CD4-positive, alpha-beta T cell (primary cell): ENCODE measurements at regions not wholly inside any gene's neighbourhood (a gene's known extent, or its start where the extent isn't known, plus 50 kb on each side); places are given as distances from the start of the nearest gene placed in this dataset.
"Not testable (repeated sequence)": the region's sequence is repeated elsewhere in the genome, so short reads cannot be mapped to it uniquely, and the experiment has no call there.

Source experiments
- ATAC-seq: fragments of 200-7000 bp; cut with Tn5 transposase; one replicate; pipeline ENCODE4 v1.10.0; 2022; ENCODE audit warnings: mild to moderate bottlenecking; ENCODE audit not compliant: poor library complexity
- CTCF ChIA-PET: fragments of 350-600 bp; sonication (Branson Sonifier 250); formaldehyde crosslinking; loops from one replicate; lab custom pipeline; 2021; ENCODE audit warnings: antibody characterized with exemption, inconsistent platforms; lab: Charles Lee
- POLR2A ChIA-PET: fragments of 350-600 bp; sonication (Branson Sonifier 250); formaldehyde crosslinking; loops from one replicate; lab custom pipeline; 2021; ENCODE audit warnings: antibody characterized with exemption, inconsistent platforms; lab: Charles Lee
- DNase-seq, 14 experiments: peaks; one replicate each; pipeline ENCODE4 v3.0.0-alpha.2; 2013 to 2020; ENCODE audit warnings: mixed read lengths in 2 of 14
- H3K27ac ChIP-seq, 2 donors: one replicate each; pipeline versions ENCODE4 v1.5.1 to v1.7.0; 2013; ENCODE audit warnings: low read length in 2 of 2, low read depth in 1 of 2, mild to moderate bottlenecking in 1 of 2
- H3K27me3 ChIP-seq, 2 experiments: 1 replicate in 1 of 2; 2 replicates in 1 of 2; pipeline versions ENCODE4 v1.6.1 to v1.7.0; 2013; ENCODE audit warnings: low read length in 2 of 2, control low read depth in 1 of 2, mild to moderate bottlenecking in 1 of 2, moderate library complexity in 1 of 2; ENCODE audit not compliant: insufficient read depth in 2 of 2, control insufficient read depth in 1 of 2
- H3K36me3 ChIP-seq: one replicate; pipeline ENCODE4 v1.6.1; 2013; ENCODE audit warnings: low read length, control low read depth; ENCODE audit not compliant: insufficient read depth
- H3K4me1 ChIP-seq: one replicate; pipeline ENCODE4 v1.6.1; 2013; ENCODE audit warnings: low read length, control low read depth; ENCODE audit not compliant: insufficient read depth
- H3K4me3 ChIP-seq: one replicate; pipeline ENCODE4 v1.5.1; 2013; ENCODE audit warnings: mild to moderate bottlenecking, low read length, moderate library complexity
- H3K9me3 ChIP-seq, 2 experiments: 1 replicate in 1 of 2; 2 replicates in 1 of 2; pipeline versions ENCODE4 v1.6.1 to v1.7.0; 2013; ENCODE audit warnings: low read length in 2 of 2, mild to moderate bottlenecking in 2 of 2, control low read depth in 1 of 2, moderate library complexity in 1 of 2; ENCODE audit not compliant: control insufficient read depth in 1 of 2, insufficient read depth in 1 of 2
- H3K27ac Mint-ChIP-seq: one replicate; pipeline ENCODE4 v1.8.0; 2020; ENCODE audit warnings: mixed read lengths
- H3K27me3 Mint-ChIP-seq: one replicate; pipeline ENCODE4 v1.8.0; 2021; ENCODE audit warnings: mixed read lengths
- H3K36me3 Mint-ChIP-seq: one replicate; pipeline ENCODE4 v1.8.0; 2021; ENCODE audit warnings: low read depth, mixed read lengths
- H3K4me1 Mint-ChIP-seq: one replicate; pipeline ENCODE4 v1.8.0; 2021; ENCODE audit warnings: low read depth, mixed read lengths
- H3K4me3 Mint-ChIP-seq: one replicate; pipeline ENCODE4 v1.8.0; 2020; ENCODE audit warnings: mild to moderate bottlenecking, mixed read lengths
- H3K9me3 Mint-ChIP-seq: one replicate; pipeline ENCODE4 v1.8.0; 2020; ENCODE audit warnings: mixed read lengths
- CTCF ChIP-seq: fragments of 200-600 bp; IDR thresholded peaks from one replicate; pipeline ENCODE4 v1.8.0; 2022; ENCODE audit warnings: antibody characterized with exemption, mild to moderate bottlenecking
- intact Hi-C, 2 experiments: fragments of 100-400 bp; cut with DNase I in 1 of 2; cut with micrococcal nuclease in 1 of 2; formaldehyde crosslinking; loops; one replicate each; pipeline versions ENCODE4 v1.15.1 to v1.9.0; 2023 to 2025; cut with DNase I, micrococcal nuclease

- H3K36me3 Mint-ChIP-seq = peaks cover 19% of the 10 kb centered on the region
- POLR2A ChIA-PET = not testable (repeated sequence)
Measured at GRCh38 chr16:31581065-31581464, 53.4 kb downstream of the AHSP start.

GRCh38 chr16:31601737-31602384 lies 74.2 kb downstream of the AHSP start:
- not testable (repeated sequence) for ATAC-seq
- H3K9me3 ChIP-seq = peaks cover 17 to 66% of the 10 kb centered on the region in 2 experiments
- peaks cover 30% of the 10 kb centered on the region for H3K36me3 Mint-ChIP-seq

More at GRCh38 chr16:31581065-31581464, 53.4 kb downstream of the AHSP start:
- H3K4me1 ChIP-seq, H3K27me3 Mint-ChIP-seq, intact Hi-C loops, H3K4me1 Mint-ChIP-seq, H3K4me3 ChIP-seq, H3K27ac ChIP-seq, H3K4me3 Mint-ChIP-seq, H3K27me3 ChIP-seq, CTCF ChIA-PET, ATAC-seq, H3K27ac Mint-ChIP-seq, DNase-seq, H3K36me3 ChIP-seq: not testable (repeated sequence)
- peaks cover 16 to 29% of the 10 kb centered on the region in 2 experiments for H3K9me3 ChIP-seq
- peaks cover 13% of the 10 kb centered on the region for H3K9me3 Mint-ChIP-seq

GRCh38 chr16:31618130-31618529 lies 90.4 kb downstream of the AHSP start:
- H3K27me3 Mint-ChIP-seq = no peaks in the 10 kb centered on the region
- POLR2A ChIA-PET = no interaction called here

More at GRCh38 chr16:31601737-31602384, 74.2 kb downstream of the AHSP start:
- H3K4me3 ChIP-seq, H3K4me3 Mint-ChIP-seq, POLR2A ChIA-PET, CTCF ChIA-PET, H3K4me1 ChIP-seq, H3K4me1 Mint-ChIP-seq, H3K27ac Mint-ChIP-seq, H3K36me3 ChIP-seq, H3K27ac ChIP-seq, H3K27me3 ChIP-seq, DNase-seq: not testable (repeated sequence)
- intact Hi-C loops = loop anchor here in 1 of 2 experiments (10.0 kb wide), 1 partner anchor 67 kb away; no protein-coding TSS in a partner anchor
- Mint-ChIP-seq H3K9me3 (peaks cover 18% of the 10 kb centered on the region), H3K27me3 (peaks cover 17% of the 10 kb centered on the region)

GRCh38 chr16:31636433-31636832 lies 108.7 kb downstream of the AHSP start:
- H3K4me1 ChIP-seq = no peaks in the 10 kb centered on the region
- no peak overlapping the region for H3K27ac Mint-ChIP-seq
- ChIA-PET CTCF (no interaction called here), POLR2A (no interaction called here)
- H3K27me3 ChIP-seq = no peaks in the 10 kb centered on the region
- H3K9me3 Mint-ChIP-seq = peaks cover 10% of the 10 kb centered on the region
- no peaks in the 10 kb centered on the region for H3K4me1 Mint-ChIP-seq
- DNase-seq (no peak), ATAC-seq (no peak)
- no peak overlapping the region for H3K4me3 ChIP-seq
- H3K4me3 Mint-ChIP-seq = no peak overlapping the region
- peaks cover 14% of the 10 kb centered on the region for H3K27me3 Mint-ChIP-seq
- H3K36me3 ChIP-seq = no peaks in the 10 kb centered on the region
- intact Hi-C loops = no loop called here
- no peaks in the 10 kb centered on the region for H3K36me3 Mint-ChIP-seq
- no peak overlapping the region for H3K27ac ChIP-seq
- no peak for TF ChIP-seq CTCF
- H3K9me3 ChIP-seq = peaks cover 0 to 16% of the 10 kb centered on the region in 2 experiments

More at GRCh38 chr16:31618130-31618529, 90.4 kb downstream of the AHSP start:
- Mint-ChIP-seq H3K9me3 (peaks cover 15% of the 10 kb centered on the region), H3K36me3 (no peaks in the 10 kb centered on the region), H3K4me3 (no peak overlapping the region), H3K27ac (no peak overlapping the region), H3K4me1 (no peaks in the 10 kb centered on the region)
- H3K9me3 ChIP-seq = peaks cover 0 to 4% of the 10 kb centered on the region in 2 experiments
- H3K36me3 ChIP-seq = no peaks in the 10 kb centered on the region
- no peak for TF ChIP-seq CTCF
- CTCF ChIA-PET = no interaction called here
- ATAC-seq = no peak
- no peaks in the 10 kb centered on the region for H3K4me1 ChIP-seq
- H3K27me3 ChIP-seq = no peaks in the 10 kb centered on the region
- H3K4me3 ChIP-seq = no peak overlapping the region
- intact Hi-C loops = no loop called here
- no peak for DNase-seq
- no peak overlapping the region for H3K27ac ChIP-seq
